ENCODE measurements at regions not wholly inside any gene's neighbourhood (a gene's known extent, or its start where the extent isn't known, plus 50 kb on each side); places are given as distances from the start of the nearest gene placed in this dataset.

DNA sequence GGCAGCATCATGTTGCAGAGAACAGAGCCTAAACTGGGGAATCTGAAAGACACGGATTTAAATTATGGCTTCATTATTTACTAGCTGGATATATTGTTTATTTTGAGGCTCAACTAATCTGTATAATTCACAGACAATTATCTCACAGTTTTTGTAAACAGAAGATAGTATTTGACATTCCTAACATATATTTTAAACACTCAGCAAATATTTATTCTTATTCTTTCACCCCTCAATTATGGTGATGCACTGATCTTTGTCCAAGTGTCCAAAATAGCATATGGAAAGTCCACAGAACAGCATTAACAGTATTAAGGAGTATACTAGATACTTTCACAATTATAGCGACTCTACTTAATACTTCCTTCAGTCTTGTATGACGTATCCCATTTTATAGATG is 257.0 kb downstream of the ADGRG6 start:
- no peak overlapping the region for H3K4me3 Mint-ChIP-seq (ENCODE audit: unreplicated experiment)
- TF ChIP-seq, protein P1, sequence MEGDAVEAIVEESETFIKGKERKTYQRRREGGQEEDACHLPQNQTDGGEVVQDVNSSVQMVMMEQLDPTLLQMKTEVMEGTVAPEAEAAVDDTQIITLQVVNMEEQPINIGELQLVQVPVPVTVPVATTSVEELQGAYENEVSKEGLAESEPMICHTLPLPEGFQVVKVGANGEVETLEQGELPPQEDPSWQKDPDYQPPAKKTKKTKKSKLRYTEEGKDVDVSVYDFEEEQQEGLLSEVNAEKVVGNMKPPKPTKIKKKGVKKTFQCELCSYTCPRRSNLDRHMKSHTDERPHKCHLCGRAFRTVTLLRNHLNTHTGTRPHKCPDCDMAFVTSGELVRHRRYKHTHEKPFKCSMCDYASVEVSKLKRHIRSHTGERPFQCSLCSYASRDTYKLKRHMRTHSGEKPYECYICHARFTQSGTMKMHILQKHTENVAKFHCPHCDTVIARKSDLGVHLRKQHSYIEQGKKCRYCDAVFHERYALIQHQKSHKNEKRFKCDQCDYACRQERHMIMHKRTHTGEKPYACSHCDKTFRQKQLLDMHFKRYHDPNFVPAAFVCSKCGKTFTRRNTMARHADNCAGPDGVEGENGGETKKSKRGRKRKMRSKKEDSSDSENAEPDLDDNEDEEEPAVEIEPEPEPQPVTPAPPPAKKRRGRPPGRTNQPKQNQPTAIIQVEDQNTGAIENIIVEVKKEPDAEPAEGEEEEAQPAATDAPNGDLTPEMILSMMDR (IDR thresholded peaks at IDR 0.05; ENCODE audit: unreplicated experiment), result no peak
- no peaks in the 10 kb centered on the region for H3K4me1 Mint-ChIP-seq (ENCODE audit: unreplicated experiment)
- H3K27me3 Mint-ChIP-seq (ENCODE audit: unreplicated experiment), result no peaks in the 10 kb centered on the region
- H3K36me3 Mint-ChIP-seq (ENCODE audit: low read depth, unreplicated experiment), result no peaks in the 10 kb centered on the region
- DNase-seq (ENCODE audit: low spot score), result no peak
- H3K9me3 Mint-ChIP-seq (ENCODE audit: unreplicated experiment), result no peaks in the 10 kb centered on the region
- no peak overlapping the region for H3K27ac Mint-ChIP-seq (ENCODE audit: unreplicated experiment)

- DNase-seq (ENCODE audit: low spot score), result no peak
- H3K36me3 Mint-ChIP-seq (ENCODE audit: low read depth, unreplicated experiment), result no peaks in the 10 kb centered on the region
These were observed 259.9 kb downstream of the ADGRG6 start for GRCh38 chr6:142561511-142562265.

DNA sequence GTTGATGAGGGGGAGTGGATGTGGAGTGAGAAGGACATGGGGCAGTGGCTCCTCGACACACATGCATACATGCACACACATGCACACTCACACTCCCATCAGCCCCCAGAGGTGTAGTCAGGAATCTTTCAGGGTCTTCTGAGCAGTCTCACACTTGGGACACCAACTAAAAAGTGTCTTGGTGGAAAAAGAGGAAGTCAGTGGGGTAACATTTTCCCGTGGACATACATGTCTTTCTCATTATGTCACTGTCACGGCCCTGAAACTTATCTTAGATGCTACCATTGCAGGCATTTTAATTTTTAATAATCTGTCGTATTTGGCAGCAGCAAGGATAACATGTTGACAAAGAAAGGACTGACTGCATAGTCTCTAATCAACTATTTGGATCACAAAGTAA is 261.1 kb downstream of the ADGRG6 start:
- no peak for DNase-seq (ENCODE audit: low spot score)
- no peak overlapping the region for H3K27ac Mint-ChIP-seq (ENCODE audit: unreplicated experiment)
- H3K4me3 Mint-ChIP-seq (ENCODE audit: unreplicated experiment), result no peak overlapping the region
- TF ChIP-seq, protein P1 (IDR thresholded peaks at IDR 0.05; ENCODE audit: unreplicated experiment), result no peak
- no peaks in the 10 kb centered on the region for H3K36me3 Mint-ChIP-seq (ENCODE audit: low read depth, unreplicated experiment)
- H3K27me3 Mint-ChIP-seq (ENCODE audit: unreplicated experiment), result no peaks in the 10 kb centered on the region
- no peaks in the 10 kb centered on the region for H3K9me3 Mint-ChIP-seq (ENCODE audit: unreplicated experiment)
- H3K4me1 Mint-ChIP-seq (ENCODE audit: unreplicated experiment), result peaks cover 13% of the 10 kb centered on the region

More at GRCh38 chr6:142561511-142562265, 259.9 kb downstream of the ADGRG6 start:
- no peaks in the 10 kb centered on the region for H3K27me3 Mint-ChIP-seq (ENCODE audit: unreplicated experiment)
- TF ChIP-seq, protein P1 (IDR thresholded peaks at IDR 0.05; ENCODE audit: unreplicated experiment), result no peak
- H3K4me3 Mint-ChIP-seq (ENCODE audit: unreplicated experiment), result no peak overlapping the region
- H3K27ac Mint-ChIP-seq (ENCODE audit: unreplicated experiment), result no peak overlapping the region
- H3K4me1 Mint-ChIP-seq (ENCODE audit: unreplicated experiment), result peaks cover 3% of the 10 kb centered on the region
- no peaks in the 10 kb centered on the region for H3K9me3 Mint-ChIP-seq (ENCODE audit: unreplicated experiment)

- Mint-ChIP-seq H3K9me3 (ENCODE audit: unreplicated experiment) (no peaks in the 10 kb centered on the region), H3K27ac (ENCODE audit: unreplicated experiment) (no peak overlapping the region), H3K4me1 (ENCODE audit: unreplicated experiment) (peaks cover 46% of the 10 kb centered on the region), H3K27me3 (ENCODE audit: unreplicated experiment) (no peaks in the 10 kb centered on the region), H3K4me3 (ENCODE audit: unreplicated experiment) (no peak overlapping the region), H3K36me3 (ENCODE audit: low read depth, unreplicated experiment) (no peaks in the 10 kb centered on the region)
- TF ChIP-seq, protein P1 (IDR thresholded peaks at IDR 0.05; ENCODE audit: unreplicated experiment), result peak; percentile 80
- peak; percentile 80 for DNase-seq (ENCODE audit: low spot score)
These were observed 265.0 kb downstream of the ADGRG6 start for GRCh38 chr6:142566628-142567396.

DNA sequence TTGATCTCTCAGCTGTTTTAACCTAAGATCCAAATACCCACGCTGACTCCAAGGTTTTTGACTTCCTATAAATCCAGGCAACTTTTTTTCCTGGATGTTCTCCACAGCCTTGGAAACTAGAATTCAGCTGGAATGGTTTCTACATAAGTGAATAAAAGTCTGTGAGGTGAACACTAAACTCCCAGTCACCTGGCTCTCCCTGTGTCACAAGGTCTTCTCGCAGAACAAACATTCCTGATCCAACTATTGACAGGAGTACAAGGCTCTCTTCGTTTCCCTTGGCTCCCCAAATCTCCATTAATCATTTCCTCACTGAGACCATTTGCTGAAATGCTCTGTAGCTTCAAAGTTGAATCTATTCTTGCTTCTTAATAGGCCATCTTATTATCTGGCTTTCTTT is 265.7 kb downstream of the ADGRG6 start:
- Mint-ChIP-seq H3K9me3 (ENCODE audit: unreplicated experiment) (no peaks in the 10 kb centered on the region), H3K4me1 (ENCODE audit: unreplicated experiment) (peaks cover 46% of the 10 kb centered on the region), H3K36me3 (ENCODE audit: low read depth, unreplicated experiment) (no peaks in the 10 kb centered on the region), H3K27ac (ENCODE audit: unreplicated experiment) (no peak overlapping the region), H3K27me3 (ENCODE audit: unreplicated experiment) (no peaks in the 10 kb centered on the region), H3K4me3 (ENCODE audit: unreplicated experiment) (no peak overlapping the region)
- TF ChIP-seq, protein P1 (IDR thresholded peaks at IDR 0.05; ENCODE audit: unreplicated experiment), result no peak
- DNase-seq (ENCODE audit: low spot score), result no peak

Data from endothelial cell (in vitro differentiated cells).